Endothelial cell of umbilical vein (primary cell): ENCODE measurements at regions not wholly inside any gene's neighbourhood (a gene's known extent, or its start where the extent isn't known, plus 50 kb on each side); places are given as distances from the start of the nearest gene placed in this dataset.

Source experiments
- BruUV-seq: library from RNA; stranded (reverse); fragments of 400-500 nt; replicated peaks from 2 replicates; lab custom pipeline; 2021; lab: Mats Ljungman, UMichigan
- CTCF ChIA-PET: fragments of 300-600, 350-600 bp; sonication (Branson Sonifier 250); formaldehyde crosslinking; loops from one replicate; lab custom pipeline; 2021; ENCODE audit warnings: antibody characterized with exemption, inconsistent platforms; lab: Charles Lee
- POLR2A ChIA-PET: fragments of 300-600, 350-600 bp; sonication (Branson Sonifier 250); formaldehyde crosslinking; loops from one replicate; lab custom pipeline; 2021; ENCODE audit warnings: antibody characterized with exemption, inconsistent platforms; lab: Charles Lee
- DNase-seq: peaks from one replicate; pipeline ENCODE4 v3.0.0-alpha.2; 2011; ENCODE audit warnings: low read depth, low spot score
- FAIRE-seq: peaks from 2 replicates; lab custom pipeline; 2011; peaks lifted over from hg19 to GRCh38; lab: Jason Lieb, UNC
- H2AFZ ChIP-seq: 2 replicates; pipeline ENCODE4 v1.6.0; 2012; ENCODE audit warnings: low read depth, low read length, control low read depth, inconsistent platforms
- H3K27ac ChIP-seq: 2 replicates; pipeline ENCODE4 v1.5.1; 2011; ENCODE audit warnings: low read depth, mild to moderate bottlenecking, control low read depth, low read length, moderate library complexity; ENCODE audit not compliant: insufficient read depth
- H3K27me3 ChIP-seq, 2 experiments: 2 replicates each; pipeline versions ENCODE4 v1.6.0 to v1.6.1; 2011; ENCODE audit warnings: low read length in 2 of 2, mixed read lengths in 1 of 2; ENCODE audit not compliant: control insufficient read depth in 2 of 2, insufficient read depth in 2 of 2
- H3K36me3 ChIP-seq, 2 experiments: 2 replicates in 1 of 2; 3 replicates in 1 of 2; pipeline ENCODE4 v1.5.1; 2011; ENCODE audit warnings: low read length in 2 of 2, mild to moderate bottlenecking in 1 of 2, moderate library complexity in 1 of 2; ENCODE audit not compliant: control insufficient read depth in 2 of 2, insufficient read depth in 2 of 2; ENCODE audit errors: extremely low read depth in 1 of 2
- H3K4me1 ChIP-seq: 3 replicates; pipeline ENCODE4 v1.5.1; 2011; ENCODE audit warnings: mild to moderate bottlenecking, low read length; ENCODE audit not compliant: control insufficient read depth, insufficient read depth; ENCODE audit errors: extremely low read depth
- H3K4me2 ChIP-seq: 2 replicates; pipeline ENCODE4 v1.6.1; 2011; ENCODE audit warnings: low read length, control low read depth, mixed read lengths; ENCODE audit not compliant: insufficient read depth
- H3K4me3 ChIP-seq, 3 experiments: fragments of 200-600 bp in 1 of 3; sonication (generic), shearing (Covaris generic) in 1 of 3; replicated peaks in 1 of 3; 2 replicates each; pipeline ENCODE4 v1.5.1; 2011 to 2016; ENCODE audit warnings: control low read depth in 3 of 3, low read length in 3 of 3, mild to moderate bottlenecking in 2 of 3, inconsistent platforms in 1 of 3, low read depth in 1 of 3, moderate library complexity in 1 of 3; ENCODE audit not compliant: insufficient read depth in 1 of 3
- H3K79me2 ChIP-seq: 2 replicates; pipeline ENCODE4 v1.6.0; 2012; ENCODE audit warnings: low read length, inconsistent platforms; ENCODE audit not compliant: control insufficient read depth, insufficient read depth
- H3K9ac ChIP-seq: replicated peaks from 2 replicates; pipeline ENCODE3; 2011; ENCODE audit warnings: low read length, control low read depth; ENCODE audit not compliant: insufficient read depth; ENCODE audit errors: extremely low read depth
- H3K9me1 ChIP-seq: replicated peaks from 3 replicates; pipeline ENCODE4 v1.6.0; 2011; ENCODE audit warnings: mild to moderate bottlenecking, low read length; ENCODE audit not compliant: control insufficient read depth, insufficient read depth; ENCODE audit errors: extremely low read depth
- H3K9me3 ChIP-seq: replicated peaks from 2 replicates; pipeline ENCODE4 v1.5.1; 2012; ENCODE audit warnings: low read length, inconsistent platforms; ENCODE audit not compliant: control insufficient read depth, insufficient read depth
- H4K20me1 ChIP-seq: replicated peaks from 2 replicates; pipeline ENCODE3; 2011; ENCODE audit warnings: mild to moderate bottlenecking, low read length; ENCODE audit not compliant: control insufficient read depth, insufficient read depth; ENCODE audit errors: extremely low read depth
- CTCF ChIP-seq, 2 donors: IDR thresholded peaks; 1 replicate in 1 of 2; 2 replicates in 1 of 2; pipeline ENCODE4 v1.5.1; 2011; ENCODE audit warnings: low read length in 2 of 2, mild to moderate bottlenecking in 2 of 2, moderate library complexity in 2 of 2, control low read depth in 1 of 2, inconsistent platforms in 1 of 2, low read depth in 1 of 2; ENCODE audit not compliant: insufficient read depth in 1 of 2; ENCODE audit errors: extremely low read depth in 1 of 2
- EZH2 ChIP-seq: IDR thresholded peaks from 2 replicates; pipeline ENCODE4 v1.6.1; 2012; ENCODE audit warnings: borderline replicate concordance, low read depth, mild to moderate bottlenecking, moderate library complexity, low read length, inconsistent platforms; ENCODE audit not compliant: severe bottlenecking
- FOS ChIP-seq: IDR thresholded peaks from 2 replicates; pipeline ENCODE4 v1.6.1; 2011; ENCODE audit warnings: mild to moderate bottlenecking, low read length, moderate library complexity, borderline replicate concordance; ENCODE audit not compliant: insufficient read depth
- GATA2 ChIP-seq: IDR thresholded peaks from 2 replicates; pipeline ENCODE4 v1.7.0; 2011; ENCODE audit warnings: low read depth, mild to moderate bottlenecking, moderate library complexity, mixed read lengths, low read length; ENCODE audit not compliant: insufficient read length, insufficient read depth
- JUN ChIP-seq: IDR thresholded peaks from 2 replicates; pipeline ENCODE4 v1.6.1; 2011; ENCODE audit warnings: borderline replicate concordance, low read depth; ENCODE audit not compliant: insufficient read length, insufficient read depth
- MAX ChIP-seq: IDR thresholded peaks from 2 replicates; pipeline ENCODE4 v1.6.1; 2011; ENCODE audit not compliant: insufficient read depth, insufficient read length
- MYC ChIP-seq: IDR thresholded peaks from one replicate; pipeline ENCODE4 v1.6.1; 2011; ENCODE audit warnings: mild to moderate bottlenecking, low read depth, low read length
- POLR2A ChIP-seq: IDR thresholded peaks from 2 replicates; pipeline ENCODE4 v1.6.1; 2012; ENCODE audit warnings: low read depth, mild to moderate bottlenecking, control low read depth, low read length
- POLR2AphosphoS5 ChIP-seq: IDR thresholded peaks from 2 replicates; pipeline ENCODE4 v1.6.1; 2012; ENCODE audit warnings: low read depth, mild to moderate bottlenecking, control low read depth, low read length, moderate library complexity; ENCODE audit not compliant: insufficient read depth
- dilution Hi-C: fragments of 300-500 bp; cut with MboI; formaldehyde crosslinking; loops from one replicate; pipeline ENCODE4 v1.15.0; 2019; ENCODE audit warnings: low sequenced_read_pairs; ENCODE audit not compliant: extremely low pct_ligation_motif_present
- intact Hi-C: fragments of 100-400 bp; cut with micrococcal nuclease; formaldehyde crosslinking; loops from one replicate; pipeline ENCODE4 v1.10.0; 2022

- dilution Hi-C loops = no loop called here
- Histone ChIP-seq H4K20me1 (no peaks in the 10 kb centered on the region), H3K27me3 (no peaks in the 10 kb centered on the region), H3K36me3 (peaks cover 0 to 12% of the 10 kb centered on the region in 2 experiments), H3K4me1 (no peaks in the 10 kb centered on the region), H3K9me1 (no peaks in the 10 kb centered on the region), H3K4me3 (no peak overlapping the region), H3K9me3 (no peaks in the 10 kb centered on the region), H3K79me2 (peaks cover 9% of the 10 kb centered on the region), H3K27ac (no peak overlapping the region), H3K4me2 (no peak overlapping the region), H2AFZ (no peak overlapping the region), H3K9ac (no peak overlapping the region)
- POLR2A ChIA-PET = no interaction called here
- BruUV-seq = no TSS peak
- TF ChIP-seq MYC (no peak), FOS (no peak), CTCF (IDR thresholded peaks at IDR 0.05; ENCODE audit: extremely low read depth in 1 of 2, insufficient read depth in 1 of 2, low read depth in 1 of 2, low read length in 2 of 2) (no peak), EZH2 (no peak), POLR2AphosphoS5 (no peak), JUN (no peak), POLR2A (no peak), MAX (no peak), GATA2 (no peak)
- FAIRE-seq (no peak), DNase-seq (no peak)
- intact Hi-C loops = no loop called here
- CTCF ChIA-PET = interaction anchor here (1.1 to 2.1 kb wide), 3 partner anchors 9 to 470 kb away, joined by 3 to 5 read pairs (median 3); no protein-coding TSS in a partner anchor
Measured at GRCh38 chr17:77481476-77482374, 341.0 kb downstream of the SEC14L1 start.
